MM.1S (cell line): ENCODE measurements at regions not wholly inside any gene's neighbourhood (a gene's known extent, or its start where the extent isn't known, plus 50 kb on each side); places are given as distances from the start of the nearest gene placed in this dataset.

Experiments used
- DNase-seq: peaks from one replicate; pipeline ENCODE4 v3.0.0-alpha.2; 2015
- H2AFZ ChIP-seq: fragments of 300-600 bp; sonication (generic); 2 replicates; pipeline ENCODE4 v1.6.0; 2016; ENCODE audit warnings: antibody characterized with exemption, low read length
- H3F3A ChIP-seq: fragments of 300-600 bp; sonication (generic); 2 replicates; pipeline ENCODE4 v1.6.1; 2016; ENCODE audit warnings: mild to moderate bottlenecking, antibody characterized with exemption, low read length, moderate library complexity, mixed read lengths; ENCODE audit not compliant: insufficient read depth
- H3K27ac ChIP-seq: fragments of 300-600 bp; sonication (generic); 2 replicates; pipeline ENCODE4 v1.5.1; 2016; ENCODE audit warnings: mild to moderate bottlenecking, low read length
- H3K27me3 ChIP-seq: fragments of 300-600 bp; sonication (generic); replicated peaks from 2 replicates; pipeline ENCODE4 v1.6.0; 2016; ENCODE audit warnings: low read length; ENCODE audit not compliant: insufficient read depth
- H3K36me3 ChIP-seq: fragments of 300-600 bp; sonication (generic); replicated peaks from 2 replicates; pipeline ENCODE4 v1.6.1; 2016; ENCODE audit warnings: mild to moderate bottlenecking, low read length, mixed read lengths; ENCODE audit not compliant: insufficient read depth
- H3K4me1 ChIP-seq: fragments of 300-600 bp; sonication (generic); 2 replicates; pipeline ENCODE4 v1.6.1; 2016; ENCODE audit warnings: low read length, mixed read lengths
- H3K4me2 ChIP-seq: fragments of 300-600 bp; sonication (generic); 2 replicates; pipeline ENCODE4 v1.6.0; 2016; ENCODE audit warnings: low read depth, low read length
- H3K4me3 ChIP-seq: fragments of 300-600 bp; sonication (generic); 2 replicates; pipeline ENCODE4 v1.5.1; 2016; ENCODE audit warnings: low read length, mixed read lengths
- H3K79me2 ChIP-seq: fragments of 300-600 bp; sonication (generic); 2 replicates; pipeline ENCODE4 v1.6.1; 2016; ENCODE audit warnings: mixed run types, low read length, mixed read lengths
- H3K9ac ChIP-seq: fragments of 300-600 bp; sonication (generic); 2 replicates; pipeline ENCODE4 v1.6.1; 2016; ENCODE audit warnings: low read length, mixed read lengths
- H3K9me2 ChIP-seq: fragments of 300-600 bp; sonication (generic); replicated peaks from 2 replicates; pipeline ENCODE4 v1.6.1; 2016; ENCODE audit warnings: mild to moderate bottlenecking, low read length, mixed read lengths; ENCODE audit not compliant: insufficient read depth
- H3K9me3 ChIP-seq: fragments of 300-600 bp; sonication (generic); replicated peaks from 2 replicates; pipeline ENCODE4 v1.6.1; 2016; ENCODE audit warnings: mild to moderate bottlenecking, low read length, mixed read lengths; ENCODE audit not compliant: insufficient read depth
- H4K20me1 ChIP-seq: fragments of 300-600 bp; sonication (generic); 2 replicates; pipeline ENCODE4 v1.6.1; 2016; ENCODE audit warnings: mild to moderate bottlenecking, low read length, moderate library complexity, mixed read lengths; ENCODE audit not compliant: insufficient read depth
- CTCF ChIP-seq: fragments of 300-600 bp; sonication (generic); IDR thresholded peaks from 2 replicates; pipeline ENCODE4 v1.5.1; 2016; ENCODE audit warnings: antibody characterized with exemption, low read length, mixed read lengths
- EZH2 ChIP-seq: fragments of 300-600 bp; sonication (generic); optimal IDR thresholded peaks from 2 replicates; pipeline ENCODE3; 2017; ENCODE audit warnings: low read depth, mild to moderate bottlenecking, antibody characterized with exemption, low read length, mixed read lengths
- EZH2phosphoT487 ChIP-seq: fragments of 300-600 bp; sonication (generic); IDR thresholded peaks from 2 replicates; pipeline ENCODE4 v1.6.1; 2018; ENCODE audit warnings: antibody characterized with exemption, low read length

GRCh38 chr1:221564891-221565290 lies 177.0 kb downstream of the DUSP10 start:
- Histone ChIP-seq H3K27me3 (no peaks in the 10 kb centered on the region), H3K36me3 (no peaks in the 10 kb centered on the region), H3K79me2 (no peaks in the 10 kb centered on the region), H3F3A (no peaks in the 10 kb centered on the region), H3K27ac (no peak overlapping the region), H4K20me1 (no peaks in the 10 kb centered on the region), H2AFZ (no peak overlapping the region), H3K9me3 (no peaks in the 10 kb centered on the region), H3K9ac (no peak overlapping the region), H3K4me3 (no peak overlapping the region), H3K9me2 (no peaks in the 10 kb centered on the region), H3K4me2 (no peak overlapping the region), H3K4me1 (0 out of 2 replicates have a peak, but pooled peaks cover 3% of the 10 kb centered on the region)
- TF ChIP-seq CTCF (no peak), EZH2 (no peak), EZH2phosphoT487 (no peak)
- no peak for DNase-seq

- H4K20me1 ChIP-seq: no peaks in the 10 kb centered on the region
- H3K4me3 ChIP-seq: no peak overlapping the region
- H3K9me3 ChIP-seq: no peaks in the 10 kb centered on the region
- peak overlapping the region; percentile 15; the same call in 1 of the 2 replicates for H3K27ac ChIP-seq
- H3K9ac ChIP-seq: no peak overlapping the region
- H3K9me2 ChIP-seq: no peaks in the 10 kb centered on the region
- H3K4me2 ChIP-seq: no peak overlapping the region
- H3K4me1 ChIP-seq: 0 out of 2 replicates have a peak, but pooled peaks cover 3% of the 10 kb centered on the region
- TF ChIP-seq CTCF (no peak), EZH2 (no peak), EZH2phosphoT487 (no peak)
- no peak for DNase-seq
- 0 out of 2 replicates have a peak overlapping the region, but pooled peaks have one; percentile 33 for H2AFZ ChIP-seq
- no peaks in the 10 kb centered on the region for H3K27me3 ChIP-seq
- H3K79me2 ChIP-seq: no peaks in the 10 kb centered on the region
- H3K36me3 ChIP-seq: no peaks in the 10 kb centered on the region
- H3F3A ChIP-seq: no peaks in the 10 kb centered on the region
These were observed 176.2 kb downstream of the DUSP10 start for GRCh38 chr1:221565711-221566110.

DNA sequence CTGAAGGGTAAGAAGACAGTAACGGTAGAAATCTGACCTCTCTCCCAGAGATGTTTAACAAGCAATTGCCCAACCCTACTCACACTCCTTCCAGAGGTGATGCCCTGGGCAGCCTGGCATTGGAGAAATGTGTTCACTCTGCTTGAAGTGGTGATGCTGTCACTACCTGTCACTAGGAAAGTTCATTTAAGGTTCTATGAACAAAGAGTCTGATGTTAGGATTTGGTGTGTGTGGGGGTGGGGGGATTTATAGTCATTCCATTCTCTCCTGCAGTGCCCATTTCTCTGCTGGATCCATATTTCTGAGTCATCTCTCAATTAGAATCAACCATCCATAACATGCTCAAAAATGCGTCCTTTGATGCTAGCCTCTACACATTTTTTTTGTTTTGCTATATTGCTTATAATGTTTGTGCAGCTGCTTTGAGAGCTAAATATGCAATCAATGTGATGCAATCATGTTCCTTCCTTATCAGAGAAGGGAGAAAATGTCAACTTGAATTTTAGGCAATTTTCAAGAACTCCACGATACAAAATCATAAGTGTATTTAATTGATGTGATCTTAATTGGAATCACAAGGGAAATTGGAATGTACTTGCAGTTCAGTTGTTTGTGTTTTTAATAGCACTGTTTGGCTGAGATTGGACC lies 173.9 kb downstream of the DUSP10 start:
- H3K9me3 ChIP-seq: no peaks in the 10 kb centered on the region
- TF ChIP-seq EZH2 (no peak), EZH2phosphoT487 (no peak), CTCF (no peak)
- H3K36me3 ChIP-seq: no peaks in the 10 kb centered on the region
- no peak overlapping the region for H3K27ac ChIP-seq
- no peaks in the 10 kb centered on the region for H3K79me2 ChIP-seq
- H3K4me1 ChIP-seq: 0 out of 2 replicates have a peak, but pooled peaks cover 3% of the 10 kb centered on the region
- H3K4me2 ChIP-seq: no peak overlapping the region
- no peaks in the 10 kb centered on the region for H3K27me3 ChIP-seq
- H3F3A ChIP-seq: no peaks in the 10 kb centered on the region
- no peak overlapping the region for H2AFZ ChIP-seq
- no peak for DNase-seq
- no peaks in the 10 kb centered on the region for H4K20me1 ChIP-seq
- H3K9me2 ChIP-seq: no peaks in the 10 kb centered on the region
- H3K4me3 ChIP-seq: no peak overlapping the region
- H3K9ac ChIP-seq: no peak overlapping the region
